ENCODE measurements at regions not wholly inside any gene's neighbourhood (a gene's known extent, or its start where the extent isn't known, plus 50 kb on each side); places are given as distances from the start of the nearest gene placed in this dataset.
"Not testable (repeated sequence)": the region's sequence is repeated elsewhere in the genome, so short reads cannot be mapped to it uniquely, and the experiment has no call there.

DNA sequence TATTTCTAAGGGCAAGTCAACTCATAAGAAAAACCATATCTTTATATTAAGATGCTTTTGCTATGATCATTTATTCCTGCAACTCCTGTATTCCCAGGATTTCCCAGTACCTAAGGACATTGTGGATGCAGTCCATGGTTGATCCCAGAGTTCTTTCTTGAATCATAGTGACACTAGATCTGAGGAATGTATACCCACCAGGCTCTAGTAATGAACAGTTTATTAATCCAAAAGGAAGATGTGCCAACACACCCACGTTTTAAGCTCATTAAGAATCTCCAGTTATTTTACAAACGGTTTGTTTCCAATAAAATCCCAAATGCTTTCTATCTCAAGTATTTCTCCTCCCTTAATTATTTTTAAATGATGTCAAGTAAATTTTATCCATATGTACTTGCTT is 210.8 kb upstream of the ZEB2 start:
- no peak for DNase-seq (ENCODE audit: low spot score)

DNA sequence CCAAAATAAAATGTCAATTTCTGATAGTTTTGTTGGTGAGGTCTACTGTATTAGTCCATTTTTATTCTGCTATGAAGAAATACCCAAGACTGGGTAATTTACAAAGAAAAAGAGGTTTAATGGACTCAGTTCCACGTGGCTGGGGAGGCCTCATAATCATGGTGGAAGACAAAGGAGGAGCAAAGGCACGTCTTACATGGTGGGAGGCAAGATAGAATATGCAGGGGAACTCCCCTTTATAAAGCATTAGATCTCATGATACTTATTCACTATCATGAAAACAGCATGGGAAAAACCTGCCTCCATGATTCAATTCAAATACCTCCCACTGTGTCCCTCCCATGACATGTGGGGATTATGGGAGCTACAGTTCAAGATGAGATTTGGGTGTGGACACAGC is 204.5 kb upstream of the ZEB2 start:
- DNase-seq (ENCODE audit: low spot score), result not testable (repeated sequence)

- no peak for DNase-seq (ENCODE audit: low spot score)
These were observed 198.5 kb upstream of the ZEB2 start for GRCh38 chr2:144718376-144718775.

DNA sequence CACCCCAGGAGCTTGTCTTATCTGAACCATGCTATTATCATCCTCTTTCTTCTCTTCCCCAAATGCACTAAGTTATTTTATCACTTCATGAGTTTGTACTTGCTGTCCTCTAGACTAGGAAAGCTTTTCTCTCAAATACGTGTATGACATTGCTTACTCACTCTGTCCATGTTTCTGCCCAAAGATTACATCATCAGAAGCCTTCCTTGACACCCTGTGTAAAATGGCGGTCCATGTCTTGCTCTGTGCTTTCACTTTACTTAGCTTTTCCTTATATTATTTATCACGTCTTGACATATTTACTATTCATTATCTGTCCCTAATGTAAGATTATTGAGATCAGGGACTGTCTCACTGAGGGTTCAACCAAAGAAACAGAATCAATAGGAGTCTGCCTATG is 196.1 kb upstream of the ZEB2 start:
- DNase-seq (ENCODE audit: low spot score), result no peak

DNA sequence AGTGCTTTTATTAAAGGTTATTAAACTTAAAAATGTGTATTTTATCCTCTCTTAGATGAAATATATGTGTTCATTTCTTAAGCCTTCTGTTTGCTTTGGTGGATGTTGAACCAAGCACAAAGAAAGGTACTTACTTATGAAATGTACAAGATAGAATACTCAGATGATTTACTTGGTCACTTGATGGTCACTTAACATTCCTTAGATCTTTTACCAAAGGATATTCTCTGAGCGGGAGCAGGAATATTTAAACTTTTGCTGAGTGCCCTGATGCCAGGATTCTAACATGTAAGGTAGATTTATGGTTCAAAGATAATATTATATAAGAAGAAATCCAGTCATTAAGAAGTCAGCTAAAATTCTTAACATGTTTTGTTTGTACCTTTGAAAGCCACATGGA is 193.5 kb upstream of the ZEB2 start:
- DNase-seq (ENCODE audit: low spot score), result no peak

DNA sequence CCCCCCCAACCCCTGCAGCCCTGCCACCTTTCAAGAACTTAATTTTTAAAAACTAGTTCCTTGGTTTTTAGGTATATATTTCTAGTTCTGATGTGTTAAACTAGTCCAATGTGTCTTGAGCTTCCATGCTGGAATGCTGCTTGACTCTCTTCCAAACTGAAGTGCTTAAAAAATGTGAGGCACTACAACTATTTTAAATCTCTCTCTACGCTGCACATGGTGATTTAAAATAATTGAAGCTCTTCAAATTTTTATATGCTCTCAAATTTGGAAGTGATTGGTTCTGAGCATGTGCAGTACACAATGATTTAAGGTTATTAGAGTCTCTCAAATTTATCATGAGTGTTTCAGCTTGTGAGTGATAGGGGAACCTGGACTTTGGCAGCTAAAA is 192.6 kb upstream of the ZEB2 start:
- DNase-seq (ENCODE audit: low spot score), result no peak

DNA sequence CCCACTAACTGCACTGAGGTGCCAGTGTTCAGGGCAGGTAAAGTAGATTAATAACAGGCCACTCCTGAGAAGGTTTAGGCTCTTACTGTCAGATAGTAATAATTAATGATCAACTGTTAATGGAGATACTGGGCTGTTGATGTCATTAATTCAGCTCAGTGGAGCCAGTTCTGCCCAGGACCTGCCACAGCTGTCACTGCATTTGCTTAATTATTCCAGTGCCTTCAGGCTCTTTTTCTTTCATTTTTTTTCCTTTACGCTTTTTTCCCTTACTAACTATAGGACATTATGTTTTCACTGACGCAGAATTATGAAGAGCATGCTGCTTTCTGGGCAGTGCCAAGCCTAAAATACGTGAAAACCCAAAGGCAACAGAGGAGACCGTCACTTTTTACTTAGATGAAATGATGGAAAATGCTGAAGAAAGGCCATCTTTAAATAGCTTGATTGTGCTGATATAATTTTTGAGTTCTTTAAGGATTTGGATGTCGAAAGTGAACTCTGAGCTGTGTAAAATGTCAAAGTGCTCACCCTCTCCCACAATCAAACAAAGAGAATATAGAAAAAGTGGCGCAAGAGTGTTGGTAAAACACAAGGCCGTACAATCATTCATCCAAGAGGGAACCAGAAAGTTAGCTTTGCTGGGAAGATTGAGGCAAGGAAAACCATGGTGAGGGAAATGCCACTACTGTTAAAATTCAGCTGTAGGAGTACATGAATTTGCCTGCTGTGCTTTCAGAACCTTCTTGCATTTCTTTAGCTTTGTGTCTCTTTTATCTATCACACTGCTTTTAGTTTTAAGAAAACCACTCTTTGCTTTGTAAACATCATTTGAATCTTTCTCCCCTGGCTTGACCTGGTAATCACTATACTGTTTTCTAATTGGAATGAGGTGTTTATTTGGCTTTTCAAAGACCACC is 192.0 kb upstream of the ZEB2 start:
- DNase-seq (ENCODE audit: low spot score), result no peak

GRCh38 chr2:144711084-144711483 is 191.2 kb upstream of the ZEB2 start:
- no peak for DNase-seq (ENCODE audit: low spot score)

GRCh38 chr2:144708626-144709025 is 188.7 kb upstream of the ZEB2 start:
- no peak for DNase-seq (ENCODE audit: low spot score)

GRCh38 chr2:144707736-144708326 is 187.9 kb upstream of the ZEB2 start:
- no peak for DNase-seq (ENCODE audit: low spot score)

DNA sequence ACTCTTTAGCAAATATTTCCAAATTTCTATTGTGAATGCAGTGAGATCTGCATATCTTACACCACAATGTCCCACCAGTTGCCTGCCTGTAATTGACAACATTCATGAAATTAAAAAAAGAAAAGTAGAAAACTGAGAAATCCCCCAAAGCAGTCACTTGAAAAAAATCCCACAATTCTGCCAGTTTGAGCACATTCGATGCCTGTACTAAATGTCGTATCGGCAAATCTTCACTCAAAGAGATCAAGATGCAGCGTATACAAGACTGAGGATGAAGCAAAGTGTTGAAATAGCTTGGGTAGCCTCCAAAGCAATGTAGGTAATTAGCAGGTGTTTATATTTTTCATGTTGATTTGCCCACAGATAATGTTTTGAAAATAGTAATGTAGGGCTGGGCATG is 186.7 kb upstream of the ZEB2 start:
- DNase-seq (ENCODE audit: low spot score), result no peak

GRCh38 chr2:144705328-144706245 is 185.7 kb upstream of the ZEB2 start:
- DNase-seq (ENCODE audit: low spot score), result no peak

DNA sequence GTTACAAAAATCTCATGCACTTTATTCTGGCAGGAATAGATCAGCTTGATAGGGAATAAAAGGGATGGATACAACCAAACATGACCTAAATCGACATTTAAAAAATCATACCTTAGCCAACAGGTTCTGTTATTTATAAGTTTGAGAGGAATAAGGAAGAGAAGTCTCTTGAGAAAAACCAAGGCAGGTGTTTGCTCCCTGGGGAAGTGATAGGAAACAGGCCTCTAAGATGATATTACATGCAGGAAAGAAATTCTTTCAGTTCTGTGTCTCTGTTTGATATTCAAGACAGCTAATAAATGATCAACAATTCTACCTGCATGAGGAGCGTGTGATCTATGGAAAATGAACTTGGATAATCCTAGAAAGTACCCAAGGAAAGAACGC is 184.8 kb upstream of the ZEB2 start:
- no peak for DNase-seq (ENCODE audit: low spot score)

GRCh38 chr2:144703852-144704708 is 184.2 kb upstream of the ZEB2 start:
- no peak for DNase-seq (ENCODE audit: low spot score)

DNA sequence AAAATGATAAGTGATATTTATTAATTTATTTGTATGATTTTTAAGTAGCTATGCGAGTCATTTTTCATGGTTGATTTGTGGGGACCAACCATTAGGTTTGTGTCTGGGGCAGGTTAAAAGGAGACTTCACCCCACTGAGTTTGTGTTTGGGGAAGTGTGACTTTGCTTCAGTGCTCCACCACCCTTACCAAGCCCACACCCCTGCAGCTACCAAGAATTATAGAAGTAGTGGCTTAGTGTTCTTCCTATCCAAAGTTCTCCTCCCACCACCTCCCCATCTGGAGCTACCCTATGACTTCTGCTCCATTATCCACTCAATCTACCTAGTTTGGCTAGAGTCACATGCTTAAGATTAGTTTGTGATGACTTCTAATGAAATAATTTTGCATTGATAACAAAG is 182.1 kb upstream of the ZEB2 start:
- no peak for DNase-seq (ENCODE audit: low spot score)

- no peak for DNase-seq (ENCODE audit: low spot score)
These were observed 181.3 kb upstream of the ZEB2 start for GRCh38 chr2:144701259-144701658.

- DNase-seq (ENCODE audit: low spot score), result no peak
These were observed 178.2 kb upstream of the ZEB2 start for GRCh38 chr2:144698156-144698555.

DNA sequence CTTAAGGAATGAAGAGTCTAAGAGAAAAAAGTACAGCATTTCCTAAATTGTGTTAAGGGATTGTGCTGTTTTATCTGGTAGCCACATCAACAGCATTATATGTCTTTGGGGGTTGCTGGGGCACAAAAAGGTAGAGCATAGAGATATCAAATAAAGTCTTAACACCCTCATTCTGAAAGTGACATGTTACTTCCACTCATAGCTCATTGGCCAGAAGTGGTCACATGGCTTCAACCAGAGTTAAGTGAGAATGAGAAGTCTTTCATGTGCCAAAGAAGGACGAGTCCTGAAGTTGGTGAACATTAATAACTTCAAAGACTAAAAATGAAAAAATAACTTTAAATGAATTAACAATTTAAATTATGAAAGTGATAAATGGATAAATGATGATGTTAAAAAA is 175.7 kb upstream of the ZEB2 start:
- no peak for DNase-seq (ENCODE audit: low spot score)

GRCh38 chr2:144694456-144694855 is 174.5 kb upstream of the ZEB2 start:
- DNase-seq (ENCODE audit: low spot score), result no peak

DNA sequence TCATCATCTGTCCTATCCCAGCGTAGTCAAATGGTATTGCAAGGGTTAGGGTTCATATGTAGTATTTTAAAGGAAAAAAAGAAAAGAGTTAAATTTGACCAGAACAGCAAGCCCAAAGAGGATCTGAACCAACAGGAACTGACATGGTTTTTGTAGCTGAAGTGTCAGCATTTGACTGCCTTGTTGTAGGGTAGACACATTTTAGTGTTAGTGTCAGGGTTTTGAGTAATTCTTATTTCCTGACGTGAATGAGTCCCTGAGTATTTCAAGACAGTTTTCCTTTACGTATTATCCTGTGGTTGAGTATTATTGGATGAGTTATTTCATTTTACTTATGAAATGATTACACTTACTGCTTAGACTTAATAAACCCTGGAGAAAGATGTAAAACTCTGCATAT is 173.3 kb upstream of the ZEB2 start:
- no peak for DNase-seq (ENCODE audit: low spot score)

- DNase-seq (ENCODE audit: low spot score), result no peak
These were observed 172.7 kb upstream of the ZEB2 start for GRCh38 chr2:144692661-144693060.

GRCh38 chr2:144690771-144691170 is 170.9 kb upstream of the ZEB2 start:
- DNase-seq (ENCODE audit: low spot score), result no peak
